Central memory CD8-positive, alpha-beta T cell (primary cell): ENCODE measurements at regions not wholly inside any gene's neighbourhood (a gene's known extent, or its start where the extent isn't known, plus 50 kb on each side); places are given as distances from the start of the nearest gene placed in this dataset.

ENCODE experiments used
- ATAC-seq: fragments of 150-1000 bp; cut with Tn5 transposase; replicated peaks from 2 replicates; pipeline ENCODE4 v1.10.0; 2022; ENCODE audit warnings: mild to moderate bottlenecking, moderate FRiP score, moderate number of reproducible peaks; ENCODE audit not compliant: poor library complexity, severe bottlenecking; ENCODE audit errors: extremely low read depth
- DNase-seq, 2 donors: peaks; one replicate each; pipeline ENCODE4 v3.0.0; 2021; ENCODE audit warnings: low spot score in 2 of 2
- H3K27ac Mint-ChIP-seq: one replicate; pipeline ENCODE4 v1.8.0; 2022; ENCODE audit warnings: low read depth, mild to moderate bottlenecking, moderate library complexity, mixed read lengths
- H3K27me3 Mint-ChIP-seq: one replicate; pipeline ENCODE4 v1.8.0; 2022; ENCODE audit warnings: mixed read lengths
- H3K36me3 Mint-ChIP-seq: one replicate; pipeline ENCODE4 v1.8.0; 2022; ENCODE audit warnings: mild to moderate bottlenecking, moderate library complexity, mixed read lengths; ENCODE audit not compliant: insufficient read depth
- H3K4me1 Mint-ChIP-seq: one replicate; pipeline ENCODE4 v1.8.0; 2022; ENCODE audit warnings: mixed read lengths
- H3K4me3 Mint-ChIP-seq: one replicate; pipeline ENCODE4 v1.8.0; 2022; ENCODE audit warnings: mild to moderate bottlenecking, moderate library complexity, mixed read lengths
- H3K9me3 Mint-ChIP-seq: one replicate; pipeline ENCODE4 v1.8.0; 2022; ENCODE audit warnings: mixed read lengths

DNA sequence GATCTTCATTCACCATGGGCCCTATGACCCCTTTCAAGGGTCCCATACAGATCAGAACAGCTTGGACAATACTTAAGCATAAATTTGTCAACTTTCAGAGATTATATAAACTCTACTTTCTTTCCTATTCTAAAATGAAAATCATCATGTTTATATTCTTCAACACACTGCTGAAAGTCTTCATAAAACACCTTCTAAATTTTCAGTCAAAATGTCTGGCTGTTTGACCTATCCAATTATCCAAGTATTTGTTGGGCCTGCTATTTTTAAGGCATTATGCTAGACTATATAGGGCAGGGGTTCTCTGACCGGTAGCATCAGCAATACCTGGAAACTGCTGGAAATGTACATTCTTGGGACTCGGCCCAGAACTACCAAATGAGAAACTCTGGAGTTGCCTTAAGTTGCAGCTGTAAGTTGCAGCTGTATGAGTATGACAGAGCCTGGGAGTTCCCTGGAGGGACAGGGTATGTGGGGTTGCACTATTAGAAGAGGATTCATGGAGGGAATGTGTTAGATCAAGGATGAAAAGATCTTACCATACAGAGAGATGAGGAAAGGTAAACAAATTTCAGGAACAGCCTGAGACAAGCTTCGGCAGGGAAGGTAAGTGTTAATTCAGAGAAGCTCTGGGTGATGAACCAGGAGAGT lies 293.0 kb downstream of the ADGB start:
- H3K4me1 Mint-ChIP-seq: no peaks in the 10 kb centered on the region
- no peak for ATAC-seq
- no peaks in the 10 kb centered on the region for H3K36me3 Mint-ChIP-seq
- H3K4me3 Mint-ChIP-seq: no peak overlapping the region
- no peak overlapping the region for H3K27ac Mint-ChIP-seq
- DNase-seq: no peak
- peaks cover 31% of the 10 kb centered on the region for H3K27me3 Mint-ChIP-seq
- no peaks in the 10 kb centered on the region for H3K9me3 Mint-ChIP-seq

DNA sequence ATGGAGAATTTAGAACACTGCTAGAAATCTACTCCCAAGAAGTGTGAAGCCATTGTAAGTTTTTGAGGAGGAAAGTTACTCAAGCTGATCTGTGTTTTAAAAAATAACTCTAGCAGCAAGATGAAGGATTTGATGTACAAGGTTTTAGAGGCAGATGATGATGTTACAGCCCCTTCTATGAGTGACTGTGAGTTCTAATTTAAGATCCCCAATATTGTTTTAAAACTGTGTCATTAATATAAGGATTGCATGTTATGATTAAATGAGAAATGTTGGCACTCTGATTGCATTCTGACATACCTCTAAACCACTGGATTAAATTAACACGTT lies 293.5 kb downstream of the ADGB start:
- DNase-seq: no peak
- H3K27ac Mint-ChIP-seq: no peak overlapping the region
- peaks cover 29% of the 10 kb centered on the region for H3K27me3 Mint-ChIP-seq
- H3K4me1 Mint-ChIP-seq: no peaks in the 10 kb centered on the region
- H3K9me3 Mint-ChIP-seq: no peaks in the 10 kb centered on the region
- H3K4me3 Mint-ChIP-seq: no peak overlapping the region
- no peaks in the 10 kb centered on the region for H3K36me3 Mint-ChIP-seq
- no peak for ATAC-seq

DNA sequence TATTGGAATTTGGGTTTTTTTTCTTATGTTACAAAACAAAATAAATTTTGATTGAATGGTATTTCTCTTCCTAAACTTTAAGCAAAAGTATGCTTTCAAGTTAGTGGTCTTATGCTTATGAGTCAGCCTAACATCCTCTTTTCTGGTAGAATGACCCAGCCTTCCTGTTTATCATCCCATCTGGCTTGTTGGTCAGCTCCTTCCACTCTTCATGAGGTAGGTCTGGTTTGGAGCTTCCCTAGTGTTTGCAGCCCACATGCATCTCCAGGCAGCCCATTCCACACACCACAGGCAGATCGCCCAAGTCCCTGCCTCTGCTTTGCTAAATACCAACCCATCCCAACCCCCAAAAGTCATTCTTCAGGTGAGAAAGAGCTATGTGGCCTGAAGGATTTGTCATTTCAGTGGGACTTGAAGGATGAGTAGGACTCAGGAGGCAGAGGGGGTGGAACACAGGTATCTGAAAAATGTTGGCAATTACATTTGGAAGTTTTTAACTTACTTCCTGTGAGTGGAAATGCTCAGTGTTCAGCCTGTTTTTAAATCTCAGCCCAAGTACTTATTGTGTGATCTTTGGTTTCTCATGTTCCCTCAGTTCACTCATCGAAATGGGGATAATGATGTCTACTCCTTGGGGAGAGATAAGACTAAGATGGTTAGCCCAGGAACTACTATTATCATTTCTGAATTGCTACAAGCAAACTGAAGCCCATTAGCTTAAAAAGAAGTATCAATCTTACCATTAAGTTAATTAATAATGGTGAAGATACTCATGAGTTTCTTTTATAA lies 294.0 kb downstream of the ADGB start:
- H3K36me3 Mint-ChIP-seq: no peaks in the 10 kb centered on the region
- H3K4me3 Mint-ChIP-seq: no peak overlapping the region
- no peak overlapping the region for H3K27ac Mint-ChIP-seq
- peaks cover 28% of the 10 kb centered on the region for H3K27me3 Mint-ChIP-seq
- no peak for DNase-seq
- H3K9me3 Mint-ChIP-seq: no peaks in the 10 kb centered on the region
- ATAC-seq: no peak
- no peaks in the 10 kb centered on the region for H3K4me1 Mint-ChIP-seq

DNA sequence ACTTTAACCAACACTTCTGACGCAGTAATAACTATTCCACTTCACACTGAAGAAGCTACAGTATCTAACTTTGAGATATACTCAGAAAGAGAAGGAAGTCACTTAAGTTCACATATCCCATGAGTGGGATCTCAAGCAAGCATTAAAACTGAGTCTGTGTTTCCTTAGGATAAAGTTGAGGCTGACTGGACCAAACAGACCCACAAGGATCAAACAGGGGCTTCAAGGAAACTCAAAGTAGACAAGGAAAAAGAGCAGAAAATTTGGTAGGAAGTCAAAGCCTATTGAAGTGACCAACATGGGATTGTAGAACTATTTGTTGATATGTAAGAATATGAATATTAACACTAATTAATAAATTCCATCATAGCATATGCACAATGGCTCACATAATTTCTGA lies 294.9 kb downstream of the ADGB start:
- H3K27ac Mint-ChIP-seq: no peak overlapping the region

DNA sequence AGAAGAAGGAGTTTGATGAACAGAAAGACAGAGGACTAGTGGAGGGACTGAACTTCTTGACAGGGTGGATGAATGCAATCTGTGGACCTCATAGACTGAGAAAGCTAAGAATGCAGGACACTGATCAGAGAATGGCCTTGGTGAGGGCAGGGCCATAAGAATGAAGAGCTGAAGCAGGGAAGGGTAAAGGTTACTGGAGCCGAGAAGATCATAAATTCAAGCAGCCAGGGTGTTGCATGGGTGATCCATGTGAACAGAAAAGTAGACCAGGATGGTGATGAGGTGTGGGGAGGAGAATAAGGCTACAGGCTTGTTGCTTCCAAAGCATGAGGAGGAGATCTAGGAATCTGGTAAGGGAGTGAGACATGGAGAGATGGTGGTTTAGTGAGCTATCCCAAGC lies 295.9 kb downstream of the ADGB start:
- Mint-ChIP-seq H3K27me3 (peaks cover 22% of the 10 kb centered on the region), H3K4me1 (no peaks in the 10 kb centered on the region), H3K9me3 (no peaks in the 10 kb centered on the region), H3K27ac (no peak overlapping the region), H3K36me3 (no peaks in the 10 kb centered on the region), H3K4me3 (no peak overlapping the region)
- no peak for ATAC-seq
- DNase-seq: no peak

More for the DNA sequence above, 294.9 kb downstream of the ADGB start:
- no peak for ATAC-seq
- Mint-ChIP-seq H3K9me3 (no peaks in the 10 kb centered on the region), H3K4me3 (no peak overlapping the region), H3K36me3 (no peaks in the 10 kb centered on the region), H3K27me3 (peaks cover 28% of the 10 kb centered on the region), H3K4me1 (no peaks in the 10 kb centered on the region)
- DNase-seq: no peak

DNA sequence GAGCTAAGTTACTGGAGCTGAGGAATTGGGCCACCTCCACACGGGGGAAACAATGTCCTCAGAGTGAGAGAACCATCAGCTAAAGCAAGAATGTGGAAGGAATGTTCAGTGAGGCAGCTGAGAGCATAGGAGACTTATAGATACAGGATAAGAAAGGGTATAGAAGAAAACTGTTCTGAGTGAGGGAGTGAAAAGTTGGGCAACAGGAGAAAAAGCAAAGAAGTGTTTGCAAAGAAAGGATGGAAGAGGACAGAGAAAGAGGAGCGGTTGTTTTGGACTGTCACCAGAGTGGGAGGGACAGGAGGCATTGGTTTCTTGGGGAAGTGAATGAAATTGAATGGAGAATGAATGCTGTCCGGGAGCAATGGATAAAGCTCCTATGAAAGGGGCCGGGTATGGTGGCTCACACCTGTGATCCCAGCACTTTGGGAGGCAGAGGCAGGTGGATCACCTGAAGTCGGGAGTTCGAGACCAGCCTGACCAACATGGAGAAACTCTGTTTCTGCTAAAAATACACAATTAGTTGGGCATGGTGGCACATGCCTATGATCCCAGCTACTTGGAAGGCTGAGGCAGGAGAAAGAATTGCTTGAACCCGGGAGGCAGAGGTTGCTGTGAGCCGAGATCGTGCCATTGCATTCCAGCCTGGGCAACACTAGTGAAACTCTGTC lies 296.5 kb downstream of the ADGB start:
- no peak overlapping the region for H3K27ac Mint-ChIP-seq
- H3K9me3 Mint-ChIP-seq: no peaks in the 10 kb centered on the region
- H3K36me3 Mint-ChIP-seq: no peaks in the 10 kb centered on the region
- no peak overlapping the region for H3K4me3 Mint-ChIP-seq
- no peak for ATAC-seq
- no peak for DNase-seq
- peaks cover 22% of the 10 kb centered on the region for H3K27me3 Mint-ChIP-seq
- H3K4me1 Mint-ChIP-seq: no peaks in the 10 kb centered on the region

DNA sequence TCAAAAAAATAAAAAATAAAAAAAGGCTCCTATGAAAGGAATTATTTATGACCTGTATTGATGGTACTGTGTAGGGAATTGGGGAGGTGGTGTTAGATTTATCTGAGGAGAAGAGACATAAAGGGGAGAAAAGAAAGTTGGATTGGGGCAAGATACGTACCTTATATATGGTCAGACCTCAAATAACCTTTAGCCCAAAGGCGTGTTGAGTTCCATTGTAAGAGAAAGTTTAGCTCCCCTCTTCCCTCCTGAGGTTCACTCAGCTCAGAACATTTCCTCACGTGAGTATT lies 296.9 kb downstream of the ADGB start:
- ATAC-seq: no peak
- Mint-ChIP-seq H3K36me3 (no peaks in the 10 kb centered on the region), H3K4me1 (no peaks in the 10 kb centered on the region), H3K9me3 (no peaks in the 10 kb centered on the region), H3K27me3 (peaks cover 22% of the 10 kb centered on the region), H3K4me3 (no peak overlapping the region), H3K27ac (no peak overlapping the region)
- DNase-seq: no peak

DNA sequence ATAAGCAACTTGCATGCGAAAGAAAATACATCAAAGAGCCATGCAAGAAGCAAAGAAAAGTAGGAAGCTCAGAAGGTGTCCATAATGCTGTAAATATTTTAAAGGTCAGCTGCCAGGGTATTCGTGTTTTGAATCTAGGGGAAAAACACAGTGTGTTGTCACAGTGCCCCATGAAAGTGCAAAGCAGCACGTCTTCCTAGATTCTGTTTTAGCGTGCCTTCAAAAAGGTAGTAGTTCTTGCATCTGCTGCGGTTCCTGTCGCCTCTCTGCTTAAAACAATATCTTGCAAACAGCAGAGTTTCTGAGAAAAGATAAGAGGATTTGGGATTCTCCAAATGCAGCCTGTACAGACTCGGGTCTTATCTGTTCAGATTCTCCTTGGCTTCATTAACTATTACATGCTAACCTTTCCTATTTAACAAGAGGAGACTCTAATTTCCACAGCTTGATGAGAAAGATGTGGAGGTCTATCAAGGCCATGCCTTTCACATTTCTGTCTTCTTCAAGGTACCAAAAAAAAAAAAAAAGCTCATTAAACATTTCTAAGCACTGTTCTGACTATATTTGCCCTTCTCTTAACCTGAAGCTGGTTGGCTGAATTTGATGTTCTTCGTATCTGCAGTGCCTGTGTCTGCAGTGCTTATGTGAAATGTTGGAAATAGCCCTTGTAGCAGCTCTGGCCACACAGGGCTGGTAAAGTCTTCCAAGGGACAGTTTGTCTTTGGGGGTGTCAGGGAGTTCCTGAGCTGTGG lies 297.5 kb downstream of the ADGB start:
- no peaks in the 10 kb centered on the region for H3K4me1 Mint-ChIP-seq
- H3K27me3 Mint-ChIP-seq: peaks cover 22% of the 10 kb centered on the region
- DNase-seq (no peak), ATAC-seq (no peak)
- no peaks in the 10 kb centered on the region for H3K36me3 Mint-ChIP-seq
- no peaks in the 10 kb centered on the region for H3K9me3 Mint-ChIP-seq
- no peak overlapping the region for H3K27ac Mint-ChIP-seq
- no peak overlapping the region for H3K4me3 Mint-ChIP-seq

DNA sequence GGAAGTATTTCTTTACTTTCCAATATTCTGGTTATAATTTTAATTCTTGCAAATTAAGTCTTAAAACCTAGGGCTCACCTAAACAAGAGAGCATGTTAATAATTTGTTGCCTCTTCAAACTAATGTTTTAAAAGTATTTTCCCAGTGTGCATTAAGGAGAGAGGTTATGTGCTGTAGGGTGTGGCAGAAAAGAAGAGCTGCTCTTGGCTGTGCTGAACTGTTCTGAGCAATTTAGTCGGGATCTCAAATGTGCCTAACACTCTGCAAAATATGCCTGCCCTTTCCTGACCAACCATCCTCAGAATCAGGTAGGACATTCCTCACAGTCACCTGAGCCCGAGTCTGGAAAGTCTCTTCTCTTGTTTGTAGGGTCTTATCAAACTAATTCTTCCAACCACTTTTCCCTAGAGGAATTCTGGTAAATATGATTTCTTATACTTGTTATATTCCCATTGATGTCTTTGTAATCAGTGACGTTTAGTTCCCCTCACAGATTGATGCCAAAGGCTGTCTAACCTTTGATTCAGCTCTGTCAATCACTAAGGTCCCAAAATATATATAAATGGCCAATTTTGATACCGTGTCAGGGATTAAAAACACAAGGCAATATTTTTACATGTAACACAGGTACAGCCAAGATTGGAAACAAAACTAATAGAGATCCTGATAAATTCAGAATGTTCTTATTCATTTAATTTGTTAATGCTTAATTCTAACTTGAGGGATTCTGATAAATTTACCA lies 298.4 kb downstream of the ADGB start:
- Mint-ChIP-seq H3K4me3 (no peak overlapping the region), H3K9me3 (no peaks in the 10 kb centered on the region), H3K4me1 (no peaks in the 10 kb centered on the region), H3K36me3 (no peaks in the 10 kb centered on the region), H3K27ac (no peak overlapping the region), H3K27me3 (peaks cover 22% of the 10 kb centered on the region)
- ATAC-seq: no peak
- no peak for DNase-seq

DNA sequence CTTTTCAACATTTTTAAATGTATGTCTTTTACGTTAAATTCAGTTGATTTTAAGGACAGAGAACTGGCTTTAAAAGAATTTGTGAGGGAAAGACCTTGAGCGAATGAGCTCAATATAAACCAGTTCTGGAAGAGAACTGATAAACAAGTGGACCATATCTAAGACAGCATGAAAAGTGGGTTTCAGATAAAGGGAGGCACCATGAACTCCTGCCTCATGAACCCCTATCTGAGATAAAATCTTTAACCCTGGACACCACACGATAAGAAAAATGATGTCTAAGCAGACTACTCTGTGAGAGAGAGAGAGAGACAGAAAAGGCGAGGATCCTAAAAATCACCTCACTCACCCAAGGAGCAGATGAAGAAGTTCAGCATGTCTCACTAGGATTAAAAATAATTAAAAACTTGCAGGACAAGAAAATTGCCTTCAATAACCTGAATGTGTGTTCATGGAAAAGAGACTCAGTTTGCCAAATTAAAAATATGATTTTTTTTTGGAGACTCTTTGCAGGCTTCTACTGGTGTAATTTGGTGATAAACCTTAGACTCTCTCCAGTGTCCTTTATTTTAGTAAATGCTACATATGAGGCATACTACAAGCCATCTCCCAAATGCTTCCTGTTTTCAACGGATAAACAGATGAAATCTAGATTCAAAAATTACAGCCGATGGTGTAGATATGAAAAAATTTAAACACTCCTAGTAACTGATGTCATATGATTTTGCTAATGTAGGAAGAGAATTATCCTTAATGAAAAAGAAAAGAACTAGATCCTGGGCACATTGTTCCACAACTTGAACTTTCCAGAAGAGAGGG lies 299.5 kb downstream of the ADGB start:
- peaks cover 22% of the 10 kb centered on the region for H3K27me3 Mint-ChIP-seq
- H3K36me3 Mint-ChIP-seq: no peaks in the 10 kb centered on the region
- ATAC-seq (no peak), DNase-seq (no peak)
- H3K9me3 Mint-ChIP-seq: no peaks in the 10 kb centered on the region
- no peak overlapping the region for H3K27ac Mint-ChIP-seq
- no peak overlapping the region for H3K4me3 Mint-ChIP-seq
- no peaks in the 10 kb centered on the region for H3K4me1 Mint-ChIP-seq

DNA sequence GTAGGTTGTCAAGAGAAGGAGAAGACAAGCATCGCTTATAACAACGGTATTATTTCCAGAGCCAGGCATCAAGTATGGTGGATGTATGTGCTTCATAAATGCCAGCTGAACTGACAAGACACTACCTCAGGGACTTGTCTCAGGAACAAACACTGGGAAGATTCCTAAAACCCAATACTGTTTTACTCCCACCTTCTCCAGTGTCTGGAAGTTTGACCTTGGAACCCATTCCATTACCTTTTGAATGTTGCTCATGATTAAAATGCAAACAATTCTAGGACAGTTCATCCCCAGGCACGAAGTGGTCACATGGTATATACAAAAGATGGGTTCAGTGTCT lies 300.1 kb downstream of the ADGB start:
- no peaks in the 10 kb centered on the region for H3K36me3 Mint-ChIP-seq
- no peak for ATAC-seq

More for the DNA sequence above, 300.1 kb downstream of the ADGB start:
- Mint-ChIP-seq H3K27me3 (peaks cover 22% of the 10 kb centered on the region), H3K4me1 (no peaks in the 10 kb centered on the region), H3K9me3 (no peaks in the 10 kb centered on the region), H3K4me3 (no peak overlapping the region), H3K27ac (no peak overlapping the region)
- DNase-seq: no peak
